Gastrocnemius medialis (tissue), 4 donors: ENCODE measurements at regions not wholly inside any gene's neighbourhood (a gene's known extent, or its start where the extent isn't known, plus 50 kb on each side); places are given as distances from the start of the nearest gene placed in this dataset.

Source experiments
- ATAC-seq, 2 donors: fragments of 150-250 bp; one replicate each; pipeline ENCODE4 v1.9.1; 2016
- DNase-seq, 2 donors: peaks; one replicate each; pipeline ENCODE4 v3.0.0-alpha.2; 2019
- H3K27ac ChIP-seq, 4 donors: fragments of 200-600 bp; sonication (generic); 1 replicate in 1 of 4; 2 replicates in 3 of 4; pipeline ENCODE4 v1.5.1; 2016 to 2018; ENCODE audit warnings: mild to moderate bottlenecking in 2 of 4, moderate library complexity in 1 of 4
- H3K27me3 ChIP-seq, 3 donors: fragments of 200-600 bp; sonication (generic) in 2 of 3; 1 replicate in 1 of 3; 2 replicates in 2 of 3; pipeline versions ENCODE4 v1.5.1 to v1.6.0; 2016 to 2019; ENCODE audit warnings: mild to moderate bottlenecking in 1 of 3, moderate library complexity in 1 of 3
- H3K36me3 ChIP-seq, 2 donors: fragments of 200-600 bp; sonication (generic) in 1 of 2; one replicate each; pipeline ENCODE4 v1.5.1; 2017 to 2018
- H3K4me1 ChIP-seq, 2 donors: fragments of 200-600 bp; sonication (generic) in 1 of 2; one replicate each; pipeline ENCODE4 v1.5.1; 2016 to 2017; ENCODE audit warnings: mild to moderate bottlenecking in 2 of 2
- H3K4me3 ChIP-seq, 4 donors: fragments of 200-600 bp; sonication (generic) in 3 of 4; 1 replicate in 1 of 4; 2 replicates in 3 of 4; pipeline ENCODE4 v1.5.1; 2016 to 2019; ENCODE audit warnings: mild to moderate bottlenecking in 2 of 4
- H3K9me3 ChIP-seq, 3 donors: fragments of 200-600 bp; sonication (generic) in 2 of 3; 1 replicate in 1 of 3; 2 replicates in 2 of 3; pipeline ENCODE4 v1.5.1; 2016 to 2019
- POLR2A ChIP-seq, 2 donors: fragments of 450-650 bp; IDR thresholded peaks; one replicate each; pipeline ENCODE4 v1.6.1; 2017; ENCODE audit warnings: antibody characterized with exemption in 2 of 2, mild to moderate bottlenecking in 2 of 2, moderate library complexity in 2 of 2
- in situ Hi-C, 4 donors: fragments of 200-750 bp; cut with MboI; loops; one replicate each; pipeline versions ENCODE4 v1.15.0 to v1.8.0; 2017; ENCODE audit warnings: low sequenced_read_pairs in 4 of 4
- intact Hi-C: fragments of 100-400 bp; cut with DNase I; formaldehyde crosslinking; loops from one replicate; pipeline ENCODE4 v1.15.1; 2023; ENCODE audit warnings: low total_unique reads
- TF ChIP-seq, protein P1 (sequence below), 5 experiments: fragments of 450-650 bp in 3 of 5; fragments of 200-600 bp in 2 of 5; sonication (generic) in 2 of 5; IDR thresholded peaks in 4 of 5; conservative IDR thresholded peaks in 1 of 5; 1 replicate in 4 of 5; 2 replicates in 1 of 5; pipeline ENCODE4 v1.5.1; 2016 to 2019; ENCODE audit warnings: antibody characterized with exemption in 5 of 5, mild to moderate bottlenecking in 3 of 5, moderate library complexity in 3 of 5

DNA sequence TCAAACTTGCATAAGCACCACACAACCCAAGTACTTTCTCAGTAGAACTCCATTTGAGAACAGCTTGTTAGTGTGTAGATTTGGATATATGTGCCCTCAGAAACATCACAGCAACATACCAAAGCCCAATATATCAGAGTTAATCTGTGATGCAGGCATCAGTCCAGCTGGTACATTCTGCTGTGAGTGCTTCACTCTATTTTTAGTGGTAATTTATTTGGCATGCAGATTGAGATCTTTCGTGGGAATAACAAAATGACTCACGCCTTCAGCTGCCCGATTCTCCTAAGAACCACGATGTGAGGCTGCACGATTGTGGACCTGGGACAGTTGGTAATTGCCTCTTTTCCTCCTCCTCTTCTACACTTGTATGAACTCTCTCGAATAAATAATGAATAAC is 730.7 kb downstream of the SQOR start:
- Histone ChIP-seq H3K4me3 (no peak overlapping the region), H3K9me3 (no peaks in the 10 kb centered on the region), H3K36me3 (no peaks in the 10 kb centered on the region), H3K27ac (peak overlapping the region; percentile 6 to 36 (median 8)), H3K27me3 (no peaks in the 10 kb centered on the region), H3K4me1 (no peaks in the 10 kb centered on the region)
- in situ Hi-C loops (no loop called here), intact Hi-C loops (no loop called here)
- TF ChIP-seq, protein P1, sequence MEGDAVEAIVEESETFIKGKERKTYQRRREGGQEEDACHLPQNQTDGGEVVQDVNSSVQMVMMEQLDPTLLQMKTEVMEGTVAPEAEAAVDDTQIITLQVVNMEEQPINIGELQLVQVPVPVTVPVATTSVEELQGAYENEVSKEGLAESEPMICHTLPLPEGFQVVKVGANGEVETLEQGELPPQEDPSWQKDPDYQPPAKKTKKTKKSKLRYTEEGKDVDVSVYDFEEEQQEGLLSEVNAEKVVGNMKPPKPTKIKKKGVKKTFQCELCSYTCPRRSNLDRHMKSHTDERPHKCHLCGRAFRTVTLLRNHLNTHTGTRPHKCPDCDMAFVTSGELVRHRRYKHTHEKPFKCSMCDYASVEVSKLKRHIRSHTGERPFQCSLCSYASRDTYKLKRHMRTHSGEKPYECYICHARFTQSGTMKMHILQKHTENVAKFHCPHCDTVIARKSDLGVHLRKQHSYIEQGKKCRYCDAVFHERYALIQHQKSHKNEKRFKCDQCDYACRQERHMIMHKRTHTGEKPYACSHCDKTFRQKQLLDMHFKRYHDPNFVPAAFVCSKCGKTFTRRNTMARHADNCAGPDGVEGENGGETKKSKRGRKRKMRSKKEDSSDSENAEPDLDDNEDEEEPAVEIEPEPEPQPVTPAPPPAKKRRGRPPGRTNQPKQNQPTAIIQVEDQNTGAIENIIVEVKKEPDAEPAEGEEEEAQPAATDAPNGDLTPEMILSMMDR (IDR thresholded peaks at IDR 0.05 in 4 of 5, conservative IDR thresholded peaks at IDR 0.05 in 1 of 5) = no peak
- TF ChIP-seq POLR2A (IDR thresholded peaks at IDR 0.05) = no peak
- DNase-seq = no peak
- no peak for ATAC-seq

DNA sequence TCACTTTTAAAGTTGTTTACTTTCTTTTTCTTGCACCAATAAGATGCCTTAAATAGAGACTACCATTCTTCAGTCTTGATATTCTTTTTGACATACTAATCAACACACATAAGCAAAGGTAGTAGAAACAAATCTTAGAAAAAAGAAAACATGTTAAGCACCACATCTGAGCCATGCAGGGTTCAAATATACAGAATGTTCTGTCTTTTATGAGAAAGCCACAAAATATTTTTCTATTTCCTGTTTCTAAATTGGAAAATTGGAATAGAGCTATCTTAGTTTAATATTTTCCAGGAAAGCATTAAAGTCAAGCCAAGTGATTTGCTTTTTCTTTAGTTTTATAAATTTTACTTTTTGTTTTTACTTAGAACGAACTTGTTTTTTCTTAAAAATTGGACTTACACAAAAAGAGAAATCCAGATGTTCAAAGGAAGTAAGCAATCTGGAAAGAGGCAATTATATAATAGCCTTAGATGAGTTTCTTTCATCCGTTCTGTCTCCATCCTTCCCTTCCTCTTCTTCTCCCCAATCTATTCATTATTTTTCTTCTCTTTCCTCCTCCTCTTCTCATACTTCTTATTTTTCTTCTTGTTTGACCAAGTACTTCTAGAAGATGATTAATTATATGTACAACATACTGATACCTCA is 731.7 kb downstream of the SQOR start:
- ATAC-seq (no peak), DNase-seq (no peak)
- H3K4me1 ChIP-seq = no peaks in the 10 kb centered on the region
- no peaks in the 10 kb centered on the region for H3K36me3 ChIP-seq
- H3K4me3 ChIP-seq = no peak overlapping the region
- in situ Hi-C loops = no loop called here
- H3K27me3 ChIP-seq = no peaks in the 10 kb centered on the region
- H3K9me3 ChIP-seq = no peaks in the 10 kb centered on the region
- peak overlapping the region; percentile 6 to 43 (median 23) for H3K27ac ChIP-seq
- intact Hi-C loops = no loop called here
- TF ChIP-seq, protein P1 (IDR thresholded peaks at IDR 0.05 in 4 of 5, conservative IDR thresholded peaks at IDR 0.05 in 1 of 5) = no peak
- TF ChIP-seq POLR2A (IDR thresholded peaks at IDR 0.05) = no peak

DNA sequence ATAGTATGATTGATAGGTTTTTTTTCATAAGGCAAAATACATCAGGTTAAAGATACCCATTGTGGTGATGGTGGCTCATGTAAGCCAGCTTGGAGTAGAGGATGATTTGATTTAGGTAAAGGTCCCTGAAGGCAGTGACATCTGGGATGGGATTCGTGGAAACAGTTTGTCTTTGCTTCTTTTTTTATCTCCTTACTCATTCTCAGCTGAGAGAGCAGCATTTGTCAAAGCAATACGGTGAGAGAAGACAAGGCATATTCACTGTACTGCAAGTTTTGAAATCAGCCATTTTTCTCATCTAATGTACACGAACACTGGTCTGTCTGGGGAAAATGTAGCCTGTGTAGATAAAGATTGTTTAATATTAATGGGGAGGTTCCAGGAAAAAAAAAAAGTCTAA is 749.1 kb downstream of the SQOR start:
- Histone ChIP-seq H3K36me3 (no peaks in the 10 kb centered on the region), H3K9me3 (no peaks in the 10 kb centered on the region), H3K4me3 (no peak overlapping the region), H3K27ac (no peak overlapping the region), H3K4me1 (no peaks in the 10 kb centered on the region), H3K27me3 (no peaks in the 10 kb centered on the region)
- in situ Hi-C loops (no loop called here), intact Hi-C loops (no loop called here)
- DNase-seq (no peak), ATAC-seq (no peak)
- TF ChIP-seq POLR2A (IDR thresholded peaks at IDR 0.05) = no peak
- TF ChIP-seq, protein P1 (IDR thresholded peaks at IDR 0.05 in 4 of 5, conservative IDR thresholded peaks at IDR 0.05 in 1 of 5) = no peak

DNA sequence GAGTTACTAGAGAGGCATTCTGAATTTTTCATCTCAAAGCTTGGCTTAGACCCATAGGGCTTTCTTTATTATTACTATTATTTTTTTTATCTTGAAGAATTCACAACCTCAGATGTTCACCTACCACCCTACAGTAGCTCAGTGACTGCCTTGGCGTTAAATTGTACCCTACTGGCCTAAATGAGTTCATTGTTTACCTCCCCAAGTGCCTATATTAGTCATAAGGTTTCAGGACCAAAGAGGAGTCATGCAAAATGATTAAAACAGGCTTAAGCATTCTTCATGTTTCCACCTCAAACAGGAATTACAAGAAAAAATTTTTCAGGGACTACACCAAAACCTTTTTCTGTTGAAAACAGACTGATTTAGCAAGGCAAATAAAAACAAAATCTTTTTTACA is 751.5 kb downstream of the SQOR start:
- TF ChIP-seq, protein P1 (IDR thresholded peaks at IDR 0.05 in 4 of 5, conservative IDR thresholded peaks at IDR 0.05 in 1 of 5) = no peak
- TF ChIP-seq POLR2A (IDR thresholded peaks at IDR 0.05) = no peak
- no peak overlapping the region for H3K27ac ChIP-seq
- in situ Hi-C loops = no loop called here
- no peaks in the 10 kb centered on the region for H3K36me3 ChIP-seq
- H3K4me1 ChIP-seq = no peaks in the 10 kb centered on the region
- H3K4me3 ChIP-seq = no peak overlapping the region
- H3K27me3 ChIP-seq = no peaks in the 10 kb centered on the region
- no peak for DNase-seq
- no peak for ATAC-seq
- no peaks in the 10 kb centered on the region for H3K9me3 ChIP-seq
- intact Hi-C loops = no loop called here

DNA sequence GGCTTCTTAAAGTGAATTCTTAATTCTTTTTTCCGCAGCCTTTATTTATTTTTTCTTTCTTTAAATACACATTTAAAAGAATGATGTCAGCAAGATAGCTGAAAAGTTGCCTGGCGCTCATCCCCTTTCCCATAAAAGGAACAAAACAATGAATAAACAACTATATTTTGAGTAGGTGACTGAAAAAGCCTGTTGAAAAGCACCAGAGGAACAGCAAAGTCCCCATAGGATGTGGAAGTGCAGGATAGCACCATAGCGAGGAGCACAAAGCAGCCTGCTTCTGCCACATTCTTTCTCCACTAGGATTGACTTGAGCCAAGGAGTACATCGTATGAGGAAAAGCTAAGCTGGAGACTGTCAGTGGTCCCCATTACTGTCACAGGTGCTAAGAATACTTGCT is 754.9 kb downstream of the SQOR start:
- in situ Hi-C loops = no loop called here
- TF ChIP-seq, protein P1 (IDR thresholded peaks at IDR 0.05 in 4 of 5, conservative IDR thresholded peaks at IDR 0.05 in 1 of 5) = no peak
- TF ChIP-seq POLR2A (IDR thresholded peaks at IDR 0.05) = no peak
- DNase-seq (no peak), ATAC-seq (no peak)
- H3K36me3 ChIP-seq = no peaks in the 10 kb centered on the region
- H3K27ac ChIP-seq = no peak overlapping the region
- no peaks in the 10 kb centered on the region for H3K27me3 ChIP-seq
- no peaks in the 10 kb centered on the region for H3K9me3 ChIP-seq
- H3K4me1 ChIP-seq = no peaks in the 10 kb centered on the region
- intact Hi-C loops = no loop called here
- H3K4me3 ChIP-seq = no peak overlapping the region
